Ureter (tissue), 1 donor: ENCODE measurements at regions not wholly inside any gene's neighbourhood (a gene's known extent, or its start where the extent isn't known, plus 50 kb on each side); places are given as distances from the start of the nearest gene placed in this dataset.

Source experiments
- DNase-seq: peaks from one replicate; pipeline ENCODE4 v3.0.0-alpha.2; 2020; ENCODE audit warnings: low spot score
- donor health status: DM: yes; HTN: yes; CAD: no.

DNA sequence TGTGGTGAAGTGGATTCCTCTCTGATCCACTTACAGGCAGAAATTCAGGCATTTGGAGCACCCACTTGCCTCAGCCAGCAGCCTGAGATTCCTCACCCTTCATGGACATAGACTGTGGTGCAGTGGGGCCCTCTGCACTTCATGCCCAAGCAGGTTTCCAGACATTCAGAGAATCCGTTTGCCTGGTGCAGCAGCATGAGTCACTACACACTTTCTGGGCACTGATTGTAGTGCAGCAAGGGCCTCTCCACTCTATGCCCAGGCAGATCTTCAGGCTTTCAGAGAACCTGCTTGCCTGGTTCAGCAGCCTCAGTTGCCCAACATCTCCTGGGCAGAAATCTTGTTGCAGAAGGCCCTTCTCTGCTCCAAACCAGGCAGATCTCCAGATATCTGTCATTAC lies 920.9 kb downstream of the SLITRK5 start:
- DNase-seq = no peak

DNA sequence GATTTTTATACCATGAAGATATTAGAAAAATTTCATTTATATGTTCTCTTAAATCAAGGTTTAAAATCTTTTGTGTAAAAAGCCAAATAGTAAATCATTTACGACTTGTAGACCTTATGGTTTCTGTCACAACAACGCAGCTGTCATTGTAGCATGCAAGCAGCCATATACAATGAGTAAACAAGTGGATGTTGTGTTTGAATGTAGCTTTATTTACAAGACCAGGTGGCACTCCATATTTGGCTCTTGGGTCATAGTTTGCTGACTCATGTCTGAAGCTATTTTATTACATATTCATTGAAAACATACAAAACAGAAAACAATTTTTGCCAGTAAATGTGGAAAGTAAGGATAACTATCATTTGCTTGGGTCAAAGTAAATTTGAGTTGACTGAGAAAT lies 930.8 kb downstream of the SLITRK5 start:
- no peak for DNase-seq

DNA sequence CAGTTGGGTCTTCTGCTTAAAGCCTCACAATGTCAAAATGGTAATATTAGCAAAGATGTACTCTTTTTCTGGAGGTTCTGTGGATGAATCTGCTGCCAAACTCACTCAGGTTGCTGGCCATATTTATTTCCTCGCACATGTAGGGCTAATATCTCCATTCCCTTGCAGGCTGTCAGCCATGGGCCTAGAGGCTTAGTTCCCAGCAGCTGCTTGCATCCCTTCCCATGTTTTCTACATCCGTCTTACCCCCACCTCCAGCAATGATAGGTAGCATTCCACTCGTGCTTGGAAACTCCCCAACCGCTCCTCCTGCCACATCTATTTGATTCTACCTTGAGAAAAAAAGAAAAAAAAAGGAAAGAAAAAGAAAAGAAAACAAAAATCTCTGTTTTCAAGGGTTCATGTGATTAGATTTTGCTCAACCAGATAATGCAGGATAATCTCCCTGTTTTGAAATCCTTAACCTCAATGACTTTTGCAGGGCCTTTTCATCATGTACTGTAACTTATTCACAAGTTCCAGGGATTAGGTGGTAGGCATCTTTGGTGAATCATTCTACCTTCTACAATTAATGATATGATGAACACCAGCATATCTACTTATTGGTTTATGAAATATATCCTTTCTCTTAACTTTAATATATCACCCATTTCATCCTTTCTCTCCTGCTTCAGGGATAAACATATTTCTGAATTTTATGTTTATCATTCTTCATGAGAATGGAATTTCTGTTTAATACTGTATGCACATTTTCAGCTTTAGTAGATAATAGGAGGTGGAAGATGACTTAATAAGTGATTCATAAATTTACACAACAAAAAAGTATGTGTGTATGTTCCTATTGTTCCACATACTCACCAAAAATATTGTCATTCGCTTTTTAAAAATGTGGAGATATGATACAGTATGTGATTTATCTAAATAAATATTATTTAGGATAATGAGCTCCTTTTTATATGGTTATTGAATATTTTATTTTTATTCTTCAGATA lies 931.9 kb downstream of the SLITRK5 start:
- no peak for DNase-seq

DNA sequence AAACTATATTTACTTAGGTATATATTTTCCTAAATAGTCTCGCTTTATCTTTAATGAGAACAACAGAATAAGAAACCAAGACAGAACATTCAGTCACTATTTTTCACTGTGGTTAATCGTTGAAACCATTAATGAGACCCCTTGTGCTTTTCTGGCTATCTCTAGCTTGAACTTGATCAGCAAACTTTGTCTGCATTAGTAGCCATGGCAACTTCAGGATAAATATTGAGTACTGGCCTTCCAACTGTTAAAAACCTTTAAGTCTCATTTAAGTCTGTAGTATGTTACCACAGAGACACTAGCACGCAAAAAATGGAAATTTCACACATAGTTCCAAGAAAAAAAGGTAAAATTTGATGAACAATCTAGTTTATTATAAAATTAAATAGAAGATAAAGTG lies 946.0 kb downstream of the SLITRK5 start:
- DNase-seq = no peak

DNA sequence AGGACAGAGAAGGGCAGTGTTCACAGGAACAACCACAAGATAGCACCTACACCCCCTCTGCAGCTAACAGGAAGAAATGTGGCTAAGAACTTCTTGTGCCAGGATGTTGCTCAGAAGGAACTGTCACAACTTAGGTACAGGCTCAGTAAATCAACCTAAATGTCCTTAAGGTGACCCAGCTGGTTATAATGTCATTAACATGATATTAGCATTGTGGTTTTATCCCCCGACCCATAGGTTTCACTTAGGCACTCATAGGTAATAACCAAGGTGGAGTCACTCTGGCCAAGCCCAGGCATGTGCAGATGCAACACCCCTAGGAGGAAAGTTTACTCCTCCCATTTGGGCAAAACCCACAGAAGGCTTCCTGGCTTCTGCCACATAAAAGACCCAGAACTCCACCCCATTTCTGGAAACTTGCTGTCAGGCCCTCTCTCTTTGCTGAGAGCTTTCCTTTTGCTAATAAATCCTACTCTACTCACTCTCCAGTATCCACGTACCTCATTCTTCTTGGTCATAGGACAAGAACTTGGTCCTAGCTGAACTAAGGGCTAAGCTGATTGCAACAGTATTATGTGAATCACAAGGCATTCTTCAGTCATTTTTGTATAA lies 951.3 kb downstream of the SLITRK5 start:
- no peak for DNase-seq

DNA sequence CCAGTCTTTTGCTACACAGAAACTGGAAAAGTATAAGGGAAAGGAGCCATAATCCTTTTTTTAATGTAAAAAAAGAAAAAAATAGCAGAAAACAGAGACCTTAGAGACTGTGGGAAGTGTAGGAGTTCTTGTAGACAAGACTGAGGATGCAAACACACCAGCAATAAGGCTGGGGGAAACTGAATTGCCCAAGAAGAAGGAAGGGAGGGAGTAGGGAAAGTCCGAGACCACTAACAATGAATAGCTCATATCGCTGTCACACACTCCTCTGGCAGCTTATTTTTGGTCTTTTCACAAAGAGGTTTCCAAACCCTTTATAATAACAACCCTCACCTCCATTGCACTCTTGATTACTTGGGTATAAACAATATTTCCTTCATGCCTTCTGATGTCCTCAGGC lies 952.0 kb downstream of the SLITRK5 start:
- no peak for DNase-seq

DNA sequence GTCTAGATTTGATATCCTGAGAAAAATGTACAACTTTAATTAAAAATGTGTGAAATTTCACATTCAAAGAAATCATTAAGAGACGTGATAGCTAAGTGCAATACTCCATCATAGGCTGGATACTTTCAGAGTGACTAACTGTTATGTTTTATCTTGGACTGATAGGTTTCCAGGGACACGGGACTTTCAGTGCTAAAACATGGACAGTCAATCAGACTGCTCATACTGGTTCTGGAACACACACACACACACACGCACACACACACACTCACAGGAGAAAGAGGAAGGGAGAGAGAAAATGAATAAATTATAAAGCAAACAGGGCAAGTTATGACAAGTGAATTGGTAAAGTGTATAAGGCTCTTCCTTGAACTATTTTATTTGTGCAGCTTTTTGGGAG lies 955.9 kb downstream of the SLITRK5 start:
- DNase-seq = no peak

DNA sequence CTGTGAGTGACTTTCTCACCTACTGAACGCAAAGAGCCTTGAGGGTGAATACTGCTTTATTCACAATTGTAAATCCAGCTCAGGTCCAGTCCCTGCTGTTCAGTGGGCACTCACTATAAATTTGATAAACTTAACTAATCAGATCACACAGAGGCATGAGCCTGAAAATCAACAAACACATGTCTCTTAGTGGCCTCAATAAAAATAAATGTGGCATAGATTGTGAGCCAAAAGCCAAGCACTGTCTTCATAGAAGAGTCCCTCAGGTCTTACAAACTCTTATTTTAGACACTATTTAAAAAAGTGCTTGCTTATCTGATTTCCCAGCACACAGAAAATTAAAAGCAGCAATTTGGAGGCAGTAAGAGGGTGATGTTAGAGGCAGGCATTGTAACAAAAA lies 957.7 kb downstream of the SLITRK5 start:
- no peak for DNase-seq

DNA sequence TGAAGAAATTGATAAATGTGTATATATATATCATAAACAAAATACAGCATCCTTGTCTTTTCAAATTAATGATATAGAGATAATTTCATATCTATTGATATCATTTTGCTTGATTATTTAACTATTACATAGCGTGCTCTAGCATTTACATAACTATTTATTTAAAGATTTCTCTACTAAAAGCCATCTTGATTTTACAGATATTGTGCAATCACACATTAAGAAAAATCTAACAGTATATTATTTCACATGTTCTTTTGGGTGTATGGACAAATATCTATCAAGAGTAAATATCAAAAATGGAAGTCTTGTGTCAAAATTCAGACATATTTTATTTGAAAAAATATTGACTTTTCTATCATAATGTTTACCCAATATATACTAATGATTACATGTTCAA lies 966.8 kb downstream of the SLITRK5 start:
- DNase-seq = no peak

DNA sequence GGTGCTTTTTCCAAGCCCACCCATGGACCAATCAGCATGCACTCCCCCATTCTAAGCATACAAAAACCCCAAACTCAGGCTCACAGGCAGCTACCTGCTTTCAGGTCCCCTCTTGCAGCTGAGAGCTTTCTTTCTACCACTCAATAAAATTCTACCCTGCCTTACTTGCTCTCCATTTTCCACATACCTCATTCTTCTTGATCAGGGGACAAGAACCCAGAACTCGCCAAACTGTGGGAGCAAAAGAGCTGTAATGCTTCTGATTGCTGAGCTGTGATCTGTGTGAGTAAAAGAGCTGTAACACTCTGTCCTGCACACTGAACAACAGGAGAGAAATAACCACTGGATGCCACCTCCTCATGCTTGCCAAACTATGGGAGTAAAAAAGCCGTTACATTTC lies 972.1 kb downstream of the SLITRK5 start:
- no peak for DNase-seq

DNA sequence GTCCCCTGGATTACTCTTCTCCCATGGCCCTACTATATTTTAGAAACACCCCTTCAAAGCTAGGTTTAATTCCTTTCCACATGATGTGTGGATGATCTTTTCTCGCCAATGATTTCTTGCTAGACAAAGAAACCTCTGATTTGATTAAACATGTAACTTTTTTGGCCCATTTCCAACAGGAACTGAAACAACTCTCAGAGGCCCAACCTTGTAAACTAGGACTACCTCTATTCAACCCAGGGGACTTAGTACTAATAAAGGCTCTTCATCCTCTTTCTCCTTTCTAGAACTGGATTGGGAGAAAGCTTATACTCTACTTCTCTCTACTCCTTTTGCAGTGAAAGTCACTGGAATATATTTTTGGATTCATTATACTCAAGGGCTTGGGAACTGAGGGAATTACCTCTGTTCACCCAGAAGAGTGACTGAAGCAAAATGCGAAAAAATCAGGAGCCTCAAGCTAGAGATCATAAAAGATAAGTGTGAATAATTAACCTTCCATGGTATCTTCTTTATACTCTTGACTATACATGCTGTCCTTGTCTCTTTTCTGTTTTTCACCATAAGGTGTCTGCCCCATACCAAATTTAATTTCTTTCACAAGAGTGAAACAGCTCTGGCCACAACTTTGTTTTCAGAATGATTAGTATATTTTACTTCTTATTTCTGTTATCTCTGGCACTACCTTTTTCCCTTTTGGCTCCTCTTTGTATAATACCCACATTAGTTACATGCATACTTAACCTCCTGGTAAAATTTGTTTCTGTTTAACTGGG lies 977.6 kb downstream of the SLITRK5 start:
- no peak for DNase-seq

DNA sequence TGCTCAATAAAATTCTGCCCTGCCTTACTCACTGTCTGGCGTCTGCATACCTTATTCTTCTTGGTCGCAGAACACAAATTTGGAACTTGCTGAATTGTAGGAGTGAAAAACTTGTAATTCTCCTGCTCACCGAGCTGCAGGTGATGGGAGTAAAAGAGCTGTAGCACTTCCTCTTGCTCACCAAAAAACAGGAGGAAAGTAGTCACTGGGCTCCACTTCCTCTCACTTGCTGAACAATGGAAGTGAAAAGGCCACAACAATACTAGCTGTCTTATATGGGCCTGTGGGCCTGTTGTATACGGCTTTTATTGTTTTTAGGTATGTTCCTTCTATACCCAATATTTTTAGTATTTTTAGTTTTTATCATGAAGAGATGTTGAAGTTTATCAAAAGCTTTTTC lies 978.7 kb downstream of the SLITRK5 start:
- DNase-seq = no peak

DNA sequence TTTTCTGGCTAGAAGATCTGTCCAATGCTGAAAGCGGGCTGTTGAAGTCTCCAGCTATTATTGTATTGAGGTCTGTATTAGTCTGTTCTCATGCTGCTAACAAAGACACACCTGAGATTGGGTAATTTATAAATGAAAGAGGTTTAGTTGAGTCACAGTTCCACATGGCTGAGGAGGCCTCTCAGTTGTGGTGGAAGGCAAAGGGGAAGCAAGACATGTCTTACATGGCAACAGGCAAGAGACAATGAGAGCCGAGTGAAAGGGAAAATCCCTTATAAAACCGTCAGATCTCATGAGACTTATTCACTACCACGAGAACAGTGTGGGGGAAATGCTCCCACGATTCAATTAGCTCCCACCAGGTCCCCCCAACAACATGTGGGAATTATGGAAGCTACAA lies 980.4 kb downstream of the SLITRK5 start:
- no peak for DNase-seq

DNA sequence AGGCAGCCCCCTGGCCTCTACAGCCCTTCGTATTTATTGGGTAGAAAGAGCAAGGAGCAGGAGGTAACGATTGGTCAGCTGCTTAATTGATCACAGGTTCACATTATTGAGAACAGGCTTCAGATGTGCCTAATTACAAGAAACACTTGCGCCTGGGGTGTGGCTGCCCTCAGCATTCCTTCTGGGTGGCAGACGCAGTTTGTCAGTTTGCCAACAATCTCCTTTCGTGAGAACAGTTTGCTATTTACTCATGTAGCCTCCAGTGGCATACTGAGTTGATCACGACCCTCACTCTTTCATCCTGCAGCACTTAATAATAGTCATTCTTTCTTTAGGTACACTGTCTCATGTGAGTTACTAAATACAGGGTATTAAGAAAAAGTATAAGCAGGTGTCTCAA lies 985.6 kb downstream of the SLITRK5 start:
- DNase-seq = no peak

DNA sequence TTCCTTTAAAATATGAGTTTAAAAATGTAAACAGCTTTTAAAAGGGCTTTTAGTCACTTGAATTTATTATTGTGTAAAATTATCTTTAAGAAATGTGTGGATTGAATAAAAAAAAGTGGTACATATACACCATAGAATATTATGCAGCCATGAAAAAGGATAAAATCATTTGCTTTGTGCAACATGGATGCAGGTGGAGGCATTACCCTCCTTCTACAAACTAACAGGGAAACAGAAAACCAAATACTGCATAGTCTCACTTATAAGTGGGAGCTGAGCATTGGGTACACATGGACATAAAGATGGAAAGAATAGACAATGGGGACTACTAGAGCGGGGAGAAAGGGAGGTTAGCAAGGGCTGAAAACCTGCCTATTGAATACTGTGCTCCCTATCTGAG lies 999.3 kb downstream of the SLITRK5 start:
- DNase-seq = no peak

DNA sequence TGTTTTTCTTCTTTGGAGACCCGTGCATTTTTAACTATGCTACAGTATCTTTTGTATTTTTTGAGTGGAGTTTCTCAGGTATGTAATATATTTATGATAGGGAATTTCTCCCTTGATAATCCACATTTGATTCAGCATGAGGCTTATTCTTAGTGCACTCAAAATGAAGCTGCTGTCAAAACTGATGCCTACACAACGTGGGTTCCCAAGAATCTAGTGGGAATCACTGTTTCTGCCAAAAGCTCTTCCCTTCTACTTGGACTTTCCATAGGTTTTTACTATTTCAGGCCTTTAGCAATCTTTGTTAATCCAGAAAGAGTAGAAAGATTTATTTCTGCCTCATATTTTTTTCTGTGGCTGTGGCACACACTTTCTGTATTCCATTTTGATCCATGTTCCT lies 1003.7 kb downstream of the SLITRK5 start:
- DNase-seq = no peak

DNA sequence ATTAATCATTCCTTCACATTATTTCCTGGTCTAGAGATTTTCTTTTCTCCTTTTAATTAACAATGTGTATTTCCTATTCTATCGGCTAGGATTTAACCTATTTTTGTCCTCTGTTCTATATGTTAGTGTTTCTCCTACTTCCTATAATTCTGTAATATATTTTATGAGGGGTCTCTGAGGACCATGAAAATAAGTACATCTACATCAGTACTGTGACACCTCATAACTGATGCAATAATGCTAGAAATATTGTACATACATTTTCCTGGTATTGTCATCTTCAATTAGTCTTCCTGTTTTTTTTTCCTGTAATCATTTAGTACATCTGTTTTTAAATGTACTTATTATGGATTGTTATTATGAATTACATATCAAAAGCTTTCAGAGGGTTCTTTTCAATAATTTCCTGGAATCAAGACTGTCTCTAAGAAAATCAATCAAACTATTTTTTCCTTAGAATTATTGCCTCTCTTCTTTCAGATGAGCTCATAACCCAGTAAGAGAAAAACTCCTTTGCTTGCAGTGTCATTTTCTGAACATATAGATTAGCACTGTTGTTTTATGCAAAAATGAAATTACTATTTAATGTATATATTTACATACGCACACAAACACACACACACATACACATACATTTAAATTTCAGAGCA lies 1004.3 kb downstream of the SLITRK5 start:
- DNase-seq = no peak

DNA sequence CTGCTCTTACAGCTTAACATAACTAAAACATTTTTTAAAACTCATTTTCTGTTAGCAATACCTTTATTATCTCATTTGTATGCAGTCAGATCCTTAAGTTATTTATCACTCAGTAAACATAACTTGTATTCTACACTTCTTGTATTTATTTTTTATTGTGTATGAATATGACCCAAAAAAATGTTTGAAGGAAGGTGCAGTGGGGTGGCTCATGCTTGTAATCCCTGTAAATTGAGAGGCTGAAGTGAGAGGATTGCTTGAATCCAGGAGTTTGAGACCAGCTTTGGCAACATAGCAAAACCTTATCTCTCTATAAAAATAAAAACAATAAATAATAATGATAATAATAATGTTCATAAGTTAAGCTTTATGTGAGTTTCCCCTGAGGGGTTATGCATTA lies 1004.8 kb downstream of the SLITRK5 start:
- DNase-seq = no peak

DNA sequence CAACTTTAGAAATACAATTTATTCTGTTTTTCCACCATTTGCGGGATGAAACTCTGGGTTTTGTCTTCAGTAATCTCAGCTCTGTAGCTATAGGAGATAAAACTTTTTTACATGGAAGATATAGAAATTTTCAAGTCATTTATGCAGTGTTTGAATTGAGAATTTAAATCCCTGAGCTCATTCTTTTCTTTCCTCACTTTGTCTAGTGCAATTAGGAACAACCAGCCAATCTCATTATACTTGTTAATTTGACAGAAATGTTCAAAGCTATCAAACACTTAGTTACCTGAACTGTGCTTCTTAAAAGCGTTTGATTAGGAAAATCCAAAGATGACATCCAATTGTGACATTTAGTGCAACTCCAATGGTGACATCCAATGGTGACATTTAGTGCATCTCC lies 1014.3 kb downstream of the SLITRK5 start:
- no peak for DNase-seq

DNA sequence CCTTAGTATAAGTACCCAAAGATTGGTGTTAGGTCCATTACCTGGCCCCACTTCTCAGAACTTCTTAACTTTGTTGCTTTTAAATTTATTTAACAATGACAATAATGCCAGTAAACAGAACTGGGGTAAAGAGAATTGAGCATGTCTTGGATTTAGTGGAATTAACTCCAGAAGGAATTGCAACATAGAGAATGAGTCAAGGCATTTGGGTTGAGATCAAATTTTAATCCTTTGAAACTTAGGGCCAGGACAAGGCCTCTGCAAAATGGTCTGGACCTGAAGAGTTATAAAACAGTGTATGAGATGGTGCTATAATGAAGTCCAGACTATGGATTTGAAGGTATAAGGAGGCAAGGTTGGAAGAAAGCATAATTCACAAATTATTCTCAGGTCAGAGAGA lies 1030.4 kb downstream of the SLITRK5 start:
- no peak for DNase-seq

DNA sequence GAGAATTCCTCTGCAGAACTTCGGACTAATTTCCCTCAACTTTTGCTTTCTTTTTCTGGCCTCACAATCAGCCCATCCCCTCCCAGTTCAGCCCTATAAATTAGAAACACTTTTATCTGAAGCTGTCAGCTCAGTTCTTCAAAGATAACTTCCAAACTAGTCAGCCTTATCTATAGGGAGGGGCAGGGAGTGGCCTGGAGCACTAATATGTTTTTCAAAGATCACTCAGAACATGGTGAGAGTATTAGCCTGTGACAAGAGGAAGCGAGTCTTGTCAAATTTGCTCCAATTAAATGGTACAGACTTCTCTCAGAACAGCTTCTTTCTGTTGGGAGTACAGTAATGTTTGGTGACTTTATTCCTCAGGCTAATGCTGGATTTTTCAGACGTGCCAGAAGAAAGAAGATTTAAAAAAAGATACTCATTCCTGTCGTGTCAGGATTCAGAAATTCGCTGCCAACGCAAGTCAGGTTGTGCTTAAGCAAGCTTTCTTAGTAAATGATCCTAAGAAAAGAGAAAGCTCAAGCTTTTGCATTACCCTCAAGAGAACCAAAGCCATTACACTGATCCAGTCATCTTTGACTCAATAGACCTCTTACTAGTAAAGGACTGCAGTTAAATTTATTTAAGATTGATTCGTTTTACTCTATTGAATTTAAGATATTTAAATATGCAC lies 1033.6 kb downstream of the SLITRK5 start:
- no peak for DNase-seq

DNA sequence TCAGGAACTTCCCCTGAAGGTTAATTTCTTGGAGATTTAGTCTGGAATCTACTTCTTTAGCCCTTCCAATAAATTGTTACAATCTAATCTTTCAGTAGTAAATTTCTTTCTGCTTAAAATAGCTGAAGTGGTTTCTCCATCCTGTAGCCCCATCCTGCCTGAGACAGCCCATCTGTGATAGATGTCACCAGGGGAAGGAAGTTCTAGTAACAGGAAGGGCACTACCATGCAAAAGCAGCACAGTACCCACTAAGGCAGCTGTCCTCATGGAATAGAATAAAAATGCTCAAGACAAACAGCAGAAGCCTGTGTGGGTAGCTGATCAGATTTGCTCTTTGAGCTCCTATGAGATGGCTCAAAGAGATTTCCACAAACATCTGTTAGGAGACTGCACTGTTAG lies 1036.5 kb downstream of the SLITRK5 start:
- no peak for DNase-seq
